Inferior parietal cortex (tissue), 1 donor: ENCODE measurements at regions not wholly inside any gene's neighbourhood (a gene's known extent, or its start where the extent isn't known, plus 50 kb on each side); places are given as distances from the start of the nearest gene placed in this dataset.

Experiments
- DNase-seq: peaks from one replicate; pipeline ENCODE4 v3.0.0-alpha.2; 2016; ENCODE audit errors: extremely low spot score

DNA sequence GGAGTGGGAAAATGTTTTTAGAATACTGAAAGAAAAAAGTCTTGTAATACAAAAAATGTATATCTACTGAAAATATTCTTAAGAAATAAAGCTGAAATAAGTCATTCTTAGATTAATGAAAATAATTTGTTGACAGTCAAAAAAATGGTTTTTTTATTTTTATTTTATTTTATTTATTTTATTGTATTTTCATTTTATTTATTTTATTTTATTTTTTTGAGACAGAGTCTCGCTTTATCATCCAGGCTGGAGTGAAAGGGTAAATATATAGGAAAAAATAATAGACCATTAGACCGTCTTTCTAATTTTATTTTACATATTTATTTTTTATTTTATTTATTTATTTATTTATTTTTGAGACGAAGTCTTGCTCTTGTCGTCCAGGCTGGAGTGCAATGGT lies 1583.6 kb upstream of the TMEFF2 start:
- DNase-seq: no peak

- no peak for DNase-seq
Measured at GRCh38 chr2:193776988-193777387, 1582.3 kb upstream of the TMEFF2 start.

DNA sequence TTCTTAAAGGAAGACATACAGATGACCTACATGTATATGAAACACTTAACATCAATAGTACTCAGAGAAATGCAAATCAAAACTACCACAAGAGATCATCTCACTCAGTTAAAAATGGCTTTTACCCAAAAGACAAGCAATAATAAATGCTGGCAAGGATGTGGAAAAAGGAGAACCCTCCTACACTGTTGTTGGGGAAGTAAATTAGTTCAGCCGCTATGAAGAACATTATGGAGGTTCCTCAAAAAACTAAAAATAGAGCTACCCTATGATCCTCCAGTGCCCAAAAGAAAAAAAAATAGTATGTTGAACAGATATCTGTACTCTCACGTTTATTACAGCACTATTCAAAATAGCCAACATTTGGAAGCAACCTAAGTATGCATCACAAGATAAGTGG lies 1579.4 kb upstream of the TMEFF2 start:
- DNase-seq: no peak

- DNase-seq: no peak
Measured at GRCh38 chr2:193751299-193751698, 1556.6 kb upstream of the TMEFF2 start.

DNA sequence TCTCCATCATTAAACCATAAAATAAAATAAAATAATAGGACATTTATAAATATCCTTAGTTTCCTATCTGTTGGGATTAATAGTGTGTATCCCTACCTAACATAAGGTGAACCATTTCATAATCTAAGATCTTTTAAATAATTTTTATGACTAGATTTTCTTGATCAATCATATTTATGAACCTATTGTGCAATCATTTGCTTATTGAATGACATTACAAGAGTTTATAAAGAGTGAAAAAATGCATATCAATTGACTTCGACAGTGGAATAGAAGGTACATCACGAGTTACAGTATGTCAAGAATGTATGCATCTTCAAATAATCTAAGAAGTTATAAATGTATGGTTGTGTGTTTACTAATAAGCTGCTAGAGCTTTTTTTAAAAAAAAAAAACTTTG lies 1554.8 kb upstream of the TMEFF2 start:
- no peak for DNase-seq

- no peak for DNase-seq
Measured at GRCh38 chr2:193743089-193743488, 1548.4 kb upstream of the TMEFF2 start.

GRCh38 chr2:193738892-193739291 lies 1544.2 kb upstream of the TMEFF2 start:
- DNase-seq: no peak

DNA sequence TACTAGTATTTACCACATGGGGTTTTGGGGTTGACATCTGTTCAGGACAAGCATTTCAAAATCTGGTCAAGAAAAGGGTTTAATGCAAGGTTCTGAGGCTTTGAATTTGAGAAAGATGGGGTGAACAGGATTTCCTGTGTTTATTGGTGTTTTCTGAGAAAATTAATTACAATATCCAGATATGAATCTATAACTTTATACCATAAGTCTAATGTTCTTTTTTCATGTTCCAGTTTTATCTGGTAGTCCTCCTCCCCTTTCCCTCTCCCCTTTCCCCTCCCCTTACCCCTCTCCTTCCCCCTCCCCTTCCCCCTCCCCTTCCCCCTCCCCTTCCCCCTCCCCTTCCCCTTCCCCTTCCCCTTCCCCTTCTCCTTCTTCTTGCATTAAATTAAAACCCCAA lies 1518.2 kb upstream of the TMEFF2 start:
- no peak for DNase-seq

GRCh38 chr2:193703411-193703810 lies 1508.7 kb upstream of the TMEFF2 start:
- no peak for DNase-seq

GRCh38 chr2:193701484-193701883 lies 1506.8 kb upstream of the TMEFF2 start:
- DNase-seq: no peak

- peak; percentile 10 for DNase-seq
Measured at GRCh38 chr2:193695367-193695766, 1500.6 kb upstream of the TMEFF2 start.

DNA sequence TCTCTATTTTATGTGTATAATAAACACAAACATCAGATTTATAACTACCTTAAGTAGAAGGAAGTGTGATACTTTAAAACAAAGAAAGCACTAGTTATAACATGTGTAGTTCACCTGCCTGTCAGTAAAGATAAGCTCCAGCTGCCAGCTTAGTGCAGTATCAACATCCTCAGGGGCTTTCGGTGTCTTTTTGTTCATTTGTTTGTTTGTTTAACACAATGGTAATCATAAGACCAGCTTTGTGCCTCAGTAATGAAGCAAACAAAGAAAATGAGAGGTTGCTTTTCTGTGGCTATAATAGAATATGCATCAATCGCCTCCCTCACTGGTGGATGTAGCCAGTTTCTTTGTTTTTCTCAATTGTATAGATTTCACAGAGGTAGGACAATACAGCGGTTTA lies 1499.0 kb upstream of the TMEFF2 start:
- no peak for DNase-seq

- DNase-seq: no peak
Measured at GRCh38 chr2:193690572-193690971, 1495.8 kb upstream of the TMEFF2 start.

DNA sequence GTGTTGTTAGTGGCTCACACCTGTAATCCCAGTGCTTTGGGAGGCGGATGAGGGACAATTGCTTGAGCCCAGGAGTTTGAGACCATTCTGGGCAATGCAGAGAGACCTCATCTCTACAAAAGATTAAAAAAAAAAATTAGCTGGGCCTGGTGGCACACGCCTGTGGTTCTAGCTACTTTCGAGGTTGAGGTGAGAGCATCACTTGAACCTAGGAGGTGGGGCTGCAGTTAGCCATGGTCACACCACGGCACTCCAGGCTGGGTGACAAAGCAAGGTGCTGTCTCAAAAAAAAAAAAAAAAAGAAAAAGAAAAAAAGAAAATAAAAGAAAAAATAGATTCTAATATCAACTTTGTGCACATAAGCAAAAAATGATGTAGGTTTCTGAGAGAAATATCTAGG lies 1492.5 kb upstream of the TMEFF2 start:
- DNase-seq: no peak

DNA sequence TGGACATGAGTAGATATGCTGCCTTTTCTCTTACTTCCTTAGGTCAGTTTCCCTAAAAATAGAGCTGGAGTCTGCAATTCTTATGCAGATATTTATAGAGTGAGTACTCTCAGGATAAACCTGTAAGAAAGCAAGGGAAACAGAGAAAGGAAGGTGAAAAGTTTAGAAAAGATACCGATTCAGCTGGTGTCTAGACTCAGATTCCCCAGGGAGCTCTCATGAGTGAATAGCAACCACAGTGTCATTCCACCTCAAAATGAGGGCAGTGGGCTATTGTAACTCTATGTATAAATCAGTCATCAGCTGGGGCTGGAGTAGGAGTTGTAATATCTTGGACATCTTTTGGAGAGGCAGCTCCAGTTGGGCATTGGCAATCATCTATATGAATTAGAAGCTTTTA lies 1485.1 kb upstream of the TMEFF2 start:
- DNase-seq: no peak

DNA sequence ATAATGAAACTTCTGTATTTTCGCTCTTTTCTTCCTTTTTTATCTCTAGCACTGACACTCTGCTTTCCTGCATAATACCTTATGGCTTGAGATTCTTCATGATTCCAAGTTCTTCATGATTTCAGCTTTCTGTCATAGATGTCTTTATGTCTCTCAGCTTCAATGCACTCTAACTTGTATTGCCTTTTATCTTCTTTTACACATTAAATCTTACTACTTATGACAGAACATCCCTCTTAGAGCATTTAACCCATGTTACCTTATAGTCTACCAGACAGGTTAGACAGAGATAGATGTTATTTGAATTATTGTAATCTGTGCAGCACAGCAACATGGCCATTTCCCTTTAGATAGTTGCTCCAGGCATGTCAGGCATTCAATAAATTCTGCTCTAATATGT lies 1475.7 kb upstream of the TMEFF2 start:
- DNase-seq: no peak

DNA sequence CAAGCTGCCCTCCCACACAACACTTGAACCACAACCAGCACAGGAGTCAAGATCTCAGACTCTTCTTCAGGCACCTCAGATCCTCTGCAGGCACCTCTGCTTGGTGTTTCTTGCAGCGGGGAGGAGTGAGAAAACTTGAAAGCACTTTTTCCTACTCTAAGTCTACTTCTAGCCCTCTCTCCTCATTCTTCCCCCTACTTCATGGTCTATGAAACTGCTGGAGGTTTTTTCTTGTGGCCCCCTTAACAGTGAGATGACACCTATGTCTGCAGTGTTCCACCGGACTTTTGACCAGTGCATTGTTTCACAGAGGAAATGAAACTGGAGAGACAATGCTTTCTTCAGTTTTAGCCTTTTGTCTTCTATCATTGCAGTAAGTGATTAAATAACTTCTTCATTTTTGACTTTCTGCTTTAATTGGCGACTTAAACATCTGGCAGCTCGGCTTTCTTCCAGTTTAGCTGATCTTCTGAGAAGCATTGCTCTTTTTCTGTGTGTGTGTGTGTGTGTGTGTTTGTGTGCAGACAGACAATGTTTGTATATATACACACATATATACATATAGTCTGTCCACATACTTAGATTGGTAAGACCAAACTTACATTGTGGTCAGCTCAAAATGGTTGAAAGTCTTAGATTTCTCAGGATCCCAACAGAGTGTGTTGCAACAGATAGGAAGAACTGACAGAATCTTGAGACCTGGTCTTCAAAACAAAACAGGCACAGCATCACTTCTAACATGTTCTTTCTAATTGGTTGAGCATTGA lies 1474.0 kb upstream of the TMEFF2 start:
- no peak for DNase-seq

DNA sequence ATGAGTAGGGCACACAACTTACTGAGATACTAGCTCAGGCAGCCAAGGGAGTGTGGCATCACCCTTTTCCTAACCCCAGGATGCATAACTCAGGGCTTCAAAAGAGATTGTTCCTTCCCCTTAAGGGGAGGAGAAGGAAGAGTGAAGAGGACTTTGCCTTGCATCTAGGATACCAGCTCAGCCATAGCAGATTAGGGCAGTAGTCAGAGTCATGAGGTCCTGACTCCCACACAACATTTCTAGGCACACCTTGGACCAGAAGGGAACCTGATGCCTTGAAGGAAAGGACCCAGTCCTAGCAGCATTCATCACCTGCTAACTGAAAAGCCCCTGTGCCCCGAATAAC lies 1433.2 kb upstream of the TMEFF2 start:
- no peak for DNase-seq

- DNase-seq: no peak
Measured at GRCh38 chr2:193627187-193627926, 1432.6 kb upstream of the TMEFF2 start.

DNA sequence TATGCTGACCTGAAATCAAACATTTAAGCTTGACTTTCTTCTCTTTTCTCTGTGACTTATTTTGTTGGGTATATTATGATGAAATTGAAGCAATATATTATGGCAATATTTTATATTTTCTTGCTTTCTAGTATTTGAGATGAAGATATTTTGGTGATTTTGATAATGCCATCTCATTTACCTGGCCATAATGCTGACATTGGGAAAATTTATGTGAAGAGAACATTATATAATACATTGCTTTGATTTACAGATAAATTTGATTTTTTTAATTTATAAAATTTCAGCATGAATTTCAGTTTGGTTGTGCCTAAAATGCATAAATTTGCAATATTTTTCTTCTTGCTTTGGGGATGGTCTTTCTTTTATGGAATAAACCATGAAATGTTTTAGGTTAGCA lies 1413.7 kb upstream of the TMEFF2 start:
- DNase-seq: no peak

DNA sequence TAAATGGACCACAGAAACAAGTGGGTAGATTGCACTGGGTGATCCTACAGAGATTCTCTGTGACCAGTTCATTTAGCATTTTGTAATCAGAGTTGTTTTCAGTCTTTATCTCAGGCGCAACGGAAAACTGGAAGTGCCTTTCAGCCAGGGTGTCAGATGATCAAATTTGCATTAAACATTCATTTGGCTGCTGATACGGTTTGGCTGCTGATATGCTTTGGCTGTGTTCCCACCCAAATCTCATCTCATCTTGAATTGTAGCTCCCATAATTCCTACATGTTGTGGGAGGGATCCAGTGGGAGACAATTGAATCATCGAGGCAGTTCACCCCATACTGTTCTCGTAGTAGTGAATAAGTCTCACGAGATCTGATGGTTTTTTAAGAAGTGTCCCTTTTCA lies 1396.1 kb upstream of the TMEFF2 start:
- no peak for DNase-seq

- no peak for DNase-seq
Measured at GRCh38 chr2:193584522-193584938, 1389.8 kb upstream of the TMEFF2 start.

GRCh38 chr2:193583638-193584400 lies 1389.1 kb upstream of the TMEFF2 start:
- no peak for DNase-seq
